ENCODE measurements at regions not wholly inside any gene's neighbourhood (a gene's known extent, or its start where the extent isn't known, plus 50 kb on each side); places are given as distances from the start of the nearest gene placed in this dataset.

DNA sequence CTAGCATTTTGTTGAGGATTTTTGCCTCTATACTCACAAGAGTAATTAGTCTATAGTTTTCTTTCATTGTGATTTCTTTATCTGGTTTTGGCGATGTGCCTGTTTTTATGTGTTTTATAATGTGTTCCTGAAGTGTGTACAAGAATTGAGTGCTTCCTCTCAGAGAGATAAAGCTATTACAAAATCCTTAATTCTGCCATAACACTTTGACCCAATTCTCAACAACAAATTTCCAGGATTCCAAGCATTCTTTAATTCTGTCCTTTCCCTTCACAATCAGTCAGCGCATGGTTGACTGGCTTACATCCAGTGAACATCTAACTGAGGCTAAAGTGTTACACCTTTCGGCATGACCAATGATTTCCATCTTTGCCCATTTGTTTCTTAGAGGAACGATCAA lies 282.9 kb upstream of the MVB12B start:
- TF ChIP-seq, protein P1, sequence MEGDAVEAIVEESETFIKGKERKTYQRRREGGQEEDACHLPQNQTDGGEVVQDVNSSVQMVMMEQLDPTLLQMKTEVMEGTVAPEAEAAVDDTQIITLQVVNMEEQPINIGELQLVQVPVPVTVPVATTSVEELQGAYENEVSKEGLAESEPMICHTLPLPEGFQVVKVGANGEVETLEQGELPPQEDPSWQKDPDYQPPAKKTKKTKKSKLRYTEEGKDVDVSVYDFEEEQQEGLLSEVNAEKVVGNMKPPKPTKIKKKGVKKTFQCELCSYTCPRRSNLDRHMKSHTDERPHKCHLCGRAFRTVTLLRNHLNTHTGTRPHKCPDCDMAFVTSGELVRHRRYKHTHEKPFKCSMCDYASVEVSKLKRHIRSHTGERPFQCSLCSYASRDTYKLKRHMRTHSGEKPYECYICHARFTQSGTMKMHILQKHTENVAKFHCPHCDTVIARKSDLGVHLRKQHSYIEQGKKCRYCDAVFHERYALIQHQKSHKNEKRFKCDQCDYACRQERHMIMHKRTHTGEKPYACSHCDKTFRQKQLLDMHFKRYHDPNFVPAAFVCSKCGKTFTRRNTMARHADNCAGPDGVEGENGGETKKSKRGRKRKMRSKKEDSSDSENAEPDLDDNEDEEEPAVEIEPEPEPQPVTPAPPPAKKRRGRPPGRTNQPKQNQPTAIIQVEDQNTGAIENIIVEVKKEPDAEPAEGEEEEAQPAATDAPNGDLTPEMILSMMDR (IDR thresholded peaks at IDR 0.05), result no peak
- no peak for TF ChIP-seq POLR2A (IDR thresholded peaks at IDR 0.05)
